Dermis blood vessel endothelial cell (primary cell): ENCODE measurements at regions not wholly inside any gene's neighbourhood (a gene's known extent, or its start where the extent isn't known, plus 50 kb on each side); places are given as distances from the start of the nearest gene placed in this dataset.

Experiments
- DNase-seq: peaks from one replicate; pipeline ENCODE4 v3.0.0; 2010

DNA sequence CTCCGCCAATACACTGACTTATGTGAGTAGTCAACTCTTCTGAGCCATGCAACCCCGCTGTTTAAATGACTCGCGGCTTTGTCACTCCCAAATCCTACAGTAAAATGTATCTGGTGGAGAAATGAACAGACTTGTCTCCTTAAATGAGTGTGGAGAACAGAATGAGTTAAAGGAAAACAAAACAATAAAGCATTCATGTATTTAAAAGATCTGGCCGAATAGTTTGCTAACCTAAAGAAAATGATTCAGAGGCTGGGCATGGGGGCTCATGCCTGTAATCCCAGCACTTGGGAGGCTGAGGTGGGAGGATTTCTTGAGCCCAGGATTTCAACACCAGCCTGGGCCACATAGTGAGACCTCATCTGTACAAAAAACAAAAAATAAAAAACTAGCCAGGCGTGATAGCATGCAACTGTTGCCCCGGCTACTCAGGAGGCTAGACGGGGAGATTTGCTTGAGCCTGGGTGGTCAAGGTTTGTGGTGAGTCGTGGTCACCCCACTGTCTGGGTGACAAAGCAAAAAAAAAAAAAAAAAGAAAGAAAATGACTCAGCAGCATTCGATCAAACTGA is 86.5 kb upstream of the PFKP start:
- no peak for DNase-seq

- DNase-seq: no peak
Measured at GRCh38 chr10:2980116-2980515, 87.2 kb upstream of the PFKP start.

- DNase-seq: no peak
Measured at GRCh38 chr10:2979306-2979705, 88.0 kb upstream of the PFKP start.

- no peak for DNase-seq
Measured at GRCh38 chr10:2978574-2979273, 88.6 kb upstream of the PFKP start.

- DNase-seq: peak; percentile 74
Measured at GRCh38 chr10:2978111-2978510, 89.2 kb upstream of the PFKP start.

- DNase-seq: no peak
Measured at GRCh38 chr10:2974503-2975207, 92.7 kb upstream of the PFKP start.

DNA sequence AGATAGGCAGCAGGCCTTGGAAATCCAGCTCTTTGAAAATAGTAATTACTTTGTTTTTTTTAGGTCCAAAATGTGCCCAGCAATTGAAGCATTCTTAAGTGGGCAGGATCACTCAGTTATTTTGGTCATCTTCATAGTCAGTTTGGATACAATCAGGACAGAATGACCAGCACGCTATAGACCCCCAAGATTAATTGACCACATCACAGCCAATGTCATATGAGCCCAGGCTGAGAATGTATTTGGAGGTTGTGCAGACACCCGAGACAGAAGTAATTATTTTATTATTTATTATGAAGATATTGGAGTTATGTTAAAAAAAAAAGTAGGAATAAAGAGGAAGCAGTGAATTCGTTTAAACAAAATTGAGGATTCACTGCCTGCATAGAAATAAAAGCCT is 93.3 kb upstream of the PFKP start:
- DNase-seq: no peak

DNA sequence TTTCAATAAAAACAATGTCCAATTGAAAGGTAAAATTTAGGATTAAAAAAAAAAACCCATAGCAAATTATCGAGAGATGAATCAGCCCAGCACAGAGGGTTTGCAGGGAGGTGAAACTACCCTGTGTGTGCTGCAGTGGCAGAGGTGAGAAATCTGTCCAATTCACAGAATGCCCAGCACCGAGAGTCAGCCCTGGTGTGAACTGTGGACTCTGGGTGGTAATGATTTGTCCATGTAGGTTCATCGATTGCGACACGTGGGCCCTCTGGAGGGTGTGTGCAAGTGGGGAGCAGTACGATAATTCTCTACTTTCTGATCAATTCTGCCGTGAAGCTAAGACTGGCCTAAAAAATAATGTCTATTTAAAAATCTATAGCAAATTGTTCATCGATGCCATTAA is 94.5 kb upstream of the PFKP start:
- DNase-seq: no peak

DNA sequence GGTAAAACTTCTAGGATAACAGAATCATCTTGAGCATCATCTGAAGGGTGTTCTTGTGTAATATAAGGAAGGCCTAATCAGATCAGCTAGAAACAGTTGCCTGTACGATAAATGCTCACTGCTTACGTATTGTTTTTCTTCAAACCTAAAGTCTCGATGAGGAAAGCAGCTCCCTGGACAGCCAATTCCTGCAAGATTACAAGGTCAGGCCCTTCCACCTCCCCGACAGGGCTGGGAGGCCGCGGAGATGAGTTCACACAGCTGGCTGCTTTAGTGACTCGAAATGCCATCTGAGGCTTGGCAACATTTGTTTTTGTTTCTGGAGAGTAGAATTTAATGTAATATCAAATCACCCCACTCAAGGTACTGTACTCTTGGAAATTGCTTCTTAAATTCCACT is 95.1 kb upstream of the PFKP start:
- no peak for DNase-seq

DNA sequence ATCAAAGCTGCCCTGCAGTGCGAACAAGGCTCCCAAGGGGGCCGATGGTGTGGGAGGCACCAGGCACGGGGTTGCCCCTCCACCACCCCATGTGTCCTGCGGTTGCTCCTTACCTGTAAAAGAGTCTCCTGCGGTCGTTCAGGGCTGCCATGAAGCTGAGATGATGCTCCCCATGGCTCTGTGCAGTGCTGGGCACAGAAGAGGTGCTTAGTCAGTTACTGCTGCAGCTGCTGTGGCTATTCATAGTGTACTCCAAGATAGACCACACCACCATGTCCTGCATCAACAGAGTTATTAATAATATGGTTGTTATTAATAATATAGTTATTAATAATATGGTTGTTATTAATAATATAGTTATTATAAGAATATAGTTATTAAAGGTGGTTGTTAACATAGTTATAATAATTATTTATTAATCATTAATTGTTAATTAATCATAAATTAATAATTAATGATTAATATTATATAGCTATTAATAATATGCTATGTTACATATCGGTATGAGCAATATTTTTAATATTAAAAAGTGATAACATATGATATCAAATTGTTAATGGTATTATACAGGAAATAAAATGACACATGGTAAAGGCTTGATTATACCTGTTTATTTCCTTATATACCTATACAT is 97.0 kb upstream of the PFKP start:
- no peak for DNase-seq

DNA sequence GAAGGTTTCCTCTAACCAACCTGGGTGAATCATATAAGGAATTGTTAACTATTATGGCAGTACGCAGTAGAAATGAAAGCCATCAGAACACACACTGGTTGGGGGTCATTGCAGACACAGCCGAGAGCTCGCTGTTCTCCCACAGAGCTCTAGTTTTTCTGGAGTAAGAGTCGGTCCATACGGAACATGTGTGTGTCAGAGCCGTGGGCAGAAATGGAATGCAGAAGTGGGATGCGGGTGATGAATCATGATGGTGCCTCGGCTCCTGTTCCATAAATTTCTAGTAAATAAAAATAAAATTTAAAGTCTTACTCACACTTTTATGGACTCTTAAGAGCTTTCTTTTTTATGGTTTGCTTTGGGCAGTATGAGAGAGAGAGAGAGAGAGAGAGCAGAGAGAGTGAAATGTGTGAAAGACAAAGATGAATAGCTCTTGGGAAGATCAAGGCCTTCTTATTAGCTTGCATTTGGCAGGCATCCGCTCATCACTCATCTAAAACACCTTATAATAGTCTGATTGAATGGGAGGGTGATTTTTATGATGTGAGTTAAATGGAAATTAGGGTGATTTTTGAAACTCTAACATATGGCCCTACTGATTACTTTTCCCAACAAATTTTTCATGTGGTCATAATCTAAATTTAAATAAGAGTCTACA is 98.8 kb upstream of the PFKP start:
- DNase-seq: no peak

GRCh38 chr10:2966134-2966533 is 101.2 kb upstream of the PFKP start:
- no peak for DNase-seq

GRCh38 chr10:2964632-2965296 is 102.6 kb upstream of the PFKP start:
- DNase-seq: peak; percentile 28

DNA sequence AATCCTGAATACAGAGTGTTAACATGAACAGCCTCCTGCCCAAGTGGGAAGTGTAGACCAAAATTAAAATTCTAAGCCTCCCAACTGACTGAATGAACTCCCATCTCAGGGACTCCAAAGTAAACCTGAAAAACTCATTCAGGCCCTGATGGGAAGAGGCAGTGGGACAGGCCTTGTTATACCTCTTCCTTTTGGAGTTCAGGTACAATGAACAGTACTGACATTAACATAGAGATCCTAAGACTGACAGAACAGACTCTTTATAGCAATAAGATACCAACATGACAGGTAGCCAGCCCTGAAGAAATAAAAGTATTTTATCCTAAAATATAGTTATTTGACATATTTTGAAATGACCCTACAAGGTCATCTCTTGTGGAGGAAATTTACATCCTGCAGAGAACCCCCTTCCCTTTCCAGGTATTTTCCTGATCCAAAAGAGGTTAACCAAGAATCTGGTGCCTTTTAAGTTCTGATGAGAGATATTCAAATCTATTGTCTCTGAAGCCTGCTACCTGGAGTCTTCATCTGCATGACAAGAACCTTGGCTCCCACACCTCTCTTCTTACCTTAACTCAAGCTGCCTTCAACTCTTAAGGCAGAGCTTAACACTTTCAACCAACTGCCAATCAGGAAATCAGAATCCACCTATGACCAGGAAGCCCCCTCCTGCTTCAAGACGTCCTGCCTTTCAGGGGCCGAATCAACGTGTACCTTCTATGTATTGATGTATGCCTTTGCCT is 103.3 kb upstream of the PFKP start:
- no peak for DNase-seq

GRCh38 chr10:2962194-2962593 is 105.2 kb upstream of the PFKP start:
- DNase-seq: no peak

- DNase-seq: no peak
Measured at GRCh38 chr10:2958659-2959058, 108.7 kb upstream of the PFKP start.

- no peak for DNase-seq
Measured at GRCh38 chr10:2957785-2958184, 109.6 kb upstream of the PFKP start.

DNA sequence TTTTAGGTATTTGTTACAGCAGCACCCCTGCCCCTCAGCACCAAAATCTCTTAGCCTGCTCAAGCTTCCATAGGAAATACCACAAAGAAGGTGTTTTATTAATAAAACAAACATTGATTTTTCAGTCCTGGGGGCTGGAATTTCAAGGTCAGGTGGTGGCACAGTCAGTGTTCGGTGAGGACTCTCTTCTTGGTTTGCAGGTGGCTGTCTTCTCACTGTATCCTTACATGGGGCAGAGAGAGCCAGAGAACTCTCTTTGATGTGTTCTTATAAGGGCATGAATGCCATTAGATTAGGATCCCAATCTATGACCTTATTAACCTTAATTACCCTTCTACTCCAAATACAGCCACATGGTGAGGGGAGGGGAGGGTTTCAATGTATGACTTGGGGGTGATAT is 112.3 kb upstream of the PFKP start:
- no peak for DNase-seq

DNA sequence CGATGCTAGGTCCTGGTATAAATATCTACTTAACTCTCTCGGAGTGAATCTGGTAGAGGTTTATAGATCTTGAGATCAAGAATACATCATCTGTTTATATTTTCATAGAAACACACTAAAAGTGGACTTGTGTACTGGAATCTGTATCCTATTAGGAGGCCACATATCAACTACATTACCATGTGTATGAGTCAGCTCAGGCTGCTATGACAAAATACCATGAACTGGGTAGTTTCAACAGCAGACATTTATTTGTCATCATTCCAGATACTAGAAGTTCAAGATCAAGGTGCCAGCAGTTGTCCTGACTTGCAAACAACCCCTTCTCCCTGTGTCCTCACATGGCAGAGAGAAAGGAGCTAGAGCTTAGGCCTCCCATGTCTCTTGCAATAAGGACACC is 113.9 kb upstream of the PFKP start:
- DNase-seq: no peak

DNA sequence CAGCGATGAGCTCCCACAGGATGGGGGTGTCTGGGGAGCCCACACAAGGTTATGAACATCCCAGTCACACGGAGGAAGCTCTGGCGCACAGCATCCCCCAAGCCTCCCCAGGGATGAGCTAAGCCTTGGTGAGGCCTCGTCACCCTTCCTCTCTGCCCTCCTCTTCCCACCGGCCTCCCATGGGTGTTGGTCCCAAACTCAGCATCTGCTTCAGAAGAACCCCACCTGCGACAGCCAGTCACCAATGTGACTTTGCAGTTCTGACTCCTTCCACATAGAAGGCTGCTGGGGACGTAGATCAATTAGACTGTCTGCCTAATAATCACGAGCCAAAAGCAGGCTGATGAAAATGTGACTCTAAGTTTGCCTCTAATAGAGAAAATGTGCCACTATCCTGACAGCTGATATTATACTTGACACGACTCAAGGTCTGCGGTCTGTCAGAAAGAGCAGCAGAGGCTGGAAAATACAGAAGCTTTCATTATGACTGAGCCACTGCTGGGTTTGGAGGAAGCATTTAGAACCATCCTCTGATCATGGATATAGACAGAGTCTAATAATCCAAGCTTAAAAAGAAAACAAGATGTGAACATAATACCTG is 116.0 kb upstream of the PFKP start:
- DNase-seq: no peak

- DNase-seq: no peak
Measured at GRCh38 chr10:2950546-2950945, 116.8 kb upstream of the PFKP start.

GRCh38 chr10:2949948-2950354 is 117.4 kb upstream of the PFKP start:
- DNase-seq: no peak
